RWPE1 (cell line): ENCODE measurements at regions not wholly inside any gene's neighbourhood (a gene's known extent, or its start where the extent isn't known, plus 50 kb on each side); places are given as distances from the start of the nearest gene placed in this dataset.

Source experiments
- CTCF ChIA-PET: fragments of 350-600 bp; sonication (Branson Sonifier 250); formaldehyde crosslinking; extraction: SDS; loops from one replicate; lab custom pipeline; 2021; lab: Yijun Ruan, JAX
- POLR2A ChIA-PET: fragments of 400-600 bp; formaldehyde crosslinking; extraction: SDS; loops from one replicate; lab custom pipeline; 2020; ENCODE audit warnings: antibody characterized with exemption; ENCODE audit not compliant: low non-redundant PET; lab: Yijun Ruan, JAX
- DNase-seq: peaks from one replicate; pipeline ENCODE4 v3.0.0; 2012; ENCODE audit warnings: low spot score
- H3K27ac ChIP-seq: fragments of 450-650 bp; 2 replicates; pipeline ENCODE4 v1.5.1; 2017
- CTCF ChIP-seq: fragments of 450-650 bp; conservative IDR thresholded peaks from 2 replicates; pipeline ENCODE4 v1.5.1; 2017; ENCODE audit warnings: low read depth, mild to moderate bottlenecking

GRCh38 chr6:93575495-93576267, 156.3 kb upstream of the EPHA7 start:
- POLR2A ChIA-PET = no interaction called here
- H3K27ac ChIP-seq = no peak overlapping the region
- CTCF ChIA-PET = no interaction called here
- no peak for TF ChIP-seq CTCF
- no peak for DNase-seq

- H3K27ac ChIP-seq = no peak overlapping the region
- no peak for TF ChIP-seq CTCF
- no peak for DNase-seq
- ChIA-PET POLR2A (no interaction called here), CTCF (no interaction called here)
Measured at GRCh38 chr6:93574299-93574698, 154.9 kb upstream of the EPHA7 start.

- no peak for TF ChIP-seq CTCF
- ChIA-PET CTCF (no interaction called here), POLR2A (no interaction called here)
- H3K27ac ChIP-seq = no peak overlapping the region
- DNase-seq = no peak
Measured at GRCh38 chr6:93571346-93571745, 152.0 kb upstream of the EPHA7 start.

- DNase-seq = no peak
- no peak overlapping the region for H3K27ac ChIP-seq
- ChIA-PET CTCF (no interaction called here), POLR2A (no interaction called here)
- no peak for TF ChIP-seq CTCF
Measured at GRCh38 chr6:93568169-93568568, 148.8 kb upstream of the EPHA7 start.

GRCh38 chr6:93567164-93567563, 147.8 kb upstream of the EPHA7 start:
- DNase-seq = no peak
- no peak for TF ChIP-seq CTCF
- ChIA-PET CTCF (no interaction called here), POLR2A (no interaction called here)
- no peak overlapping the region for H3K27ac ChIP-seq

- no peak for DNase-seq
- no peak overlapping the region for H3K27ac ChIP-seq
- no peak for TF ChIP-seq CTCF
- POLR2A ChIA-PET = no interaction called here
- CTCF ChIA-PET = no interaction called here
Measured at GRCh38 chr6:93566285-93566684, 146.9 kb upstream of the EPHA7 start.
